SIG-M5 treated with dmso at 0.1 percent for 504 hours (cell line): ENCODE measurements at regions not wholly inside any gene's neighbourhood (a gene's known extent, or its start where the extent isn't known, plus 50 kb on each side); places are given as distances from the start of the nearest gene placed in this dataset.

Experiments
- DNase-seq: peaks from one replicate; lab custom pipeline; 2025; ENCODE audit not compliant: unreplicated experiment; lab: John Stamatoyannopoulos, UW

DNA sequence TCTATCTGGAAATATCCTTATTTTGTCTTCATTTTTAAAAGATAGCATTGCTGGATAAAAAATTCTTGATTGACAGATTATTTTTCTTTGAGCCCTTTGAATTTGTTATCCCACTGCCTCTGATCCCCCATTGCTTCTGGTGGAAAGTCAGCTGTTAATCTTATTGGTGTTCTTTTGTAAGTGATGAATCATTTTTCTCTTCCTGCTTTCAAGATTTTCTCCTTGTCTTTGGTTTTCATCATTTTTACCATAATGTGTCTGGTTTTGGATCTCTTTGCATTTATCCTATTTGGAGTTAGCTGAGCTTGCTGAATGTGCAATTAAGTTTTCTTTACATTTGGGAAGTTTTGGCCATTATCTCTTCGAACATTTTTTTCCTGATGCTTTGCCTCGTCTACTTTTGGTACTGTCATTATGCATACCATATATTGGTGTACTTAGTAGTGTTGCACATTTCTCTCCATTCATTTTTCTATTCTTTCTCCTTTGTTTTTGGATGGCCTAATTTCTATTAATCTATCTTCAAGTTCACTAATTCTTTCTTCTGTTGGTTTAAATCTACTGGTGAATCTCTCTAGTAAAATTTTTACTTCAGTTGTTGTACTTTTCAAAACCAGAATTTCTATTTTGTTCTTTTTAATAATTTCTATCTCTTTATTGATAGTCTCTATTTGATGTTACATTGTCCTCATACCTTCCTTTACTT lies 440.0 kb upstream of the PROK2 start:
- no peak for DNase-seq

GRCh38 chr3:72223628-72224027 lies 438.7 kb upstream of the PROK2 start:
- no peak for DNase-seq

- no peak for DNase-seq
Measured at GRCh38 chr3:72223116-72223515, 438.2 kb upstream of the PROK2 start.

- DNase-seq: no peak
Measured at GRCh38 chr3:72222410-72222809, 437.5 kb upstream of the PROK2 start.

DNA sequence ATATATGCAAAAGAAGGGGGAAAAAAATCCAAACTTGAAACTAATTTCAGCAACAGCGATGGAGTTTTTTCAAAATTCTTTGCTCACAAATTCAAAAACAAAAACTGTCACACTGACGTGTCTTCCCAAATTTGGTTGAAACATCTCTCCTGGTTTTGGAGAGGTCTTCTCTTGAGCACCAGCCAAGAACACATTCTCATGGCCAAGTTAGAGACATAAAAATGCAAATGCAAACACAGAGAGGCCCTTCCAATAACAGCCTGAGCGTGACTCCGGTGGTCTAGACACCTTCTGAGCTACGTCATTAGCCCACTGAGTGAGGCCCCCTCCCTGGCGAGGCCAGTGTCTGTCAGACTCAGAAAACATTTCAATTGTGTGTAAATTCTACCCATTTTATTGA lies 436.0 kb upstream of the PROK2 start:
- no peak for DNase-seq

GRCh38 chr3:72219752-72220151 lies 434.8 kb upstream of the PROK2 start:
- DNase-seq: no peak

DNA sequence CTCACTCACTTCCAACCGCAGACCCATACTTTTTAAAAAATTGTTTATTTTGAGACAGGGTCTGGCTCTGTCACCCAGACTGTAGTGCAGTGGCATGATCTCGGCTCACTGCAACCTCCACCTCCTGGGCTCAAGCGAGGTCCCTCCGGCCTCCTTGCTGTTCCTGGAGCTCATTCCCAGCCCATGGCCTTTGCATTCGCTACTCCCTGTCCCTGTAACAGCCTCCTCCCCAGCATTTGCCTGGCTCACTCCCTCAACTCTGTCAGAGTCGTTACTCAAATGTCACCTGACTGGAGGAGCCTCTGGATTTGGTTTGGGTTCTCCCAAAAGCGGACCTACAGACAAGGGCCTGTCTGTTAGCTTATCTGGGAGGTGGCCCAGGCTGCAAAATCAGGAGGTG lies 432.6 kb upstream of the PROK2 start:
- DNase-seq: no peak

- peak; percentile 42 for DNase-seq
Measured at GRCh38 chr3:72214066-72214951, 429.4 kb upstream of the PROK2 start.

- no peak for DNase-seq
Measured at GRCh38 chr3:72213296-72214065, 428.5 kb upstream of the PROK2 start.

- no peak for DNase-seq
Measured at GRCh38 chr3:72212396-72212795, 427.4 kb upstream of the PROK2 start.

DNA sequence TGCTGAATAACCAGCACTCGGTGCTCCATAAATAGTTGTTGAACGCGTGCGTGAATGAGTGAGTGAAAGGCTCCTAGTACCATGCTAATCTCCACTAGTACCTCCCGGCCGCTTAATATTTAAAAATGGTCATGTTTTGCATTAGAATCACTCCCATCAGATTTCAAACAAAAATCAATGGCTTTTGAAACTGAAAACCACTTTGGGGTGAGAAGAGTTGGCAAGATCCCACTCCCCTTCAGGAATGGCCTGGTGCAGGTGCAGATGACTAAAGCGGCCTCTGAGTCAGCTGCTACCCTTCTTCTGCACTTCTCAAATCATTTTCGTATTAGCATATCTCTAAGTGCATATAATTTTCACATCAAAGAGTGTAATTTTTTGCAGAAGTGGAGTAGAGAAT lies 425.3 kb upstream of the PROK2 start:
- no peak for DNase-seq

DNA sequence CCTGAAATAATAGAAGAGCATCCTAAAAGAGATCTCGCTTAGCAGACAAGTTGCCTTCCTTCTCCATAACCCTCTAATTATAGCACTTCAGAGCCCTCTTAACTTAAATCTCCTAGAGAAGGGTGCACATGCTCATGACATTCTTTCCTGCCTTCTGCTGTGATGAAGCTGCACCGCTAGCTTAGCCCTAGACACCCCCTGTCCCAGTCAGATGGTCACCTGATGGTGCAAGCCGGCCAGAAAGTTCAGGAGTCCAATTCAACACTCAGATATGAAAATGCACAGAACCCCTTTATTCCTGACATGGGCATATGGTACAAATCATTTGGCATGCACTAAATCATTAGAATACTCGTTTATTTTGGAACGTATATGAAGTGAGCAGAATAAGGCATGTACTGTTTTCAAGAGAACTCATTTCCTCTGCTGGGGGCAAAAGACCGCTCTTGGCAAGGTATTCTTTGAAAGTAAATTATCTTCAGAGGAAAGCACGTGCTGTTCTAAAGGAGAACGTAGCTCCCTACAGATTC lies 420.4 kb upstream of the PROK2 start:
- DNase-seq: no peak

- no peak for DNase-seq
Measured at GRCh38 chr3:72204452-72204851, 419.5 kb upstream of the PROK2 start.

DNA sequence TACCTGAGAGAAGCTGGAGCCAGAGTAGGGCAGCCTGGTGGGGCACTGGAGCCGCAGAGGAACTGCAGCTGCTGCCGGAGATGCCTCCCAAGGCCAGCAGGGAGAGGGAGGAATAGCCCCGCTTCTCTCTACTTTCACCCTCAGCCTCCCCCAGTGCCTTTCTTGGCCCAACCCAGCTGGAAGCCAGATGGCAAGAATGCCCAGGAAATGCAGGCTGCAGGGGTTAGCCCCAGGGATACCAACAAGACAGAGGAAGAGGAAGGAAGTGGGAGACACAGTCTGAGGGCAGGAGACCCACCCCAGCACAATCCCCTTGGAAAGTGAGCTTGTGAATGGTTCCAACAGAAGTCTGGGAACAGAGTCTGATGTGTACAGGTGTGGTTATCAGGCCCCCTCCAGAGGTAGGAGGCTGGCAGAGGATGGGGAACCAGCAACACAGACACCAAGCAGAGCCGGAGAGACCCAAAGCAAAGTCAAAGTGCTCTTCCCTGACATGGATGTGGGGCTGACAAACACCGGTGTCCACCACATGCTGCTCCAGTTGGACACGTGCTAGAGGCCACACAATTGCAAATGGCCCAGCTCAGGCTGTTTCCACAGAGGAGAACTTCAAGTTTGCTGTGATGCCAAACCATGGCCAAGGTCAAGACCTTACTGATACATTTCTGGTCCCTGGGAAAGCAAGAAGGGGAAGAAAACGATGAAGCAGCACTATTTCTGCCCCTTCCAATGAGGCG lies 418.8 kb upstream of the PROK2 start:
- DNase-seq: no peak

GRCh38 chr3:72203105-72203504 lies 418.2 kb upstream of the PROK2 start:
- no peak for DNase-seq

- no peak for DNase-seq
Measured at GRCh38 chr3:72200332-72200731, 415.4 kb upstream of the PROK2 start.

GRCh38 chr3:72199530-72199929 lies 414.6 kb upstream of the PROK2 start:
- no peak for DNase-seq

DNA sequence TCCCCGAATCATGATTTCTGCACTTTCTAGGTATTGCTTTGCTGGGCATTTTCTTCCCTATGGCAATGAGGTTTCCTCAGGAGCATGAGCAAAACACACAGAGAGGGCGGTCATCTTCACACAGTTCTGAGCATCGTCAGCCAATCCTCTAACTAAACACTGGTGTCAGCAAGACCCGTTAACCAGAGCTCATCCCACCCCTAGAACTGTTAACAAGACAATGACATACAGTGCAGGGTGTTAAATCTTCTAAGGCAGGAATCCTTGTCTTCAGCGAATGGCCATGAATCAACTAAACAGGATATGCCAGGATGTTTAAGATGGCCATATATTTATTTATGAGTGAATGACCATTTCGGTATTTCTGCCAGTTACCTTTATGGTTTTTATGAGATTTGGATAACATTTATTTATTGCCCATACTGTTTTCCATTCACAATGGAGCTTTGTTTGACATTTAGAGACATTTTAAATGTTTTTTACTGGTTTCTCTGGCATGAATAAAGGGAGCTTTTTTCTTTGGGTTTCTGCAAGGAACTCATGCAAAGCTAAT lies 411.5 kb upstream of the PROK2 start:
- DNase-seq: no peak

DNA sequence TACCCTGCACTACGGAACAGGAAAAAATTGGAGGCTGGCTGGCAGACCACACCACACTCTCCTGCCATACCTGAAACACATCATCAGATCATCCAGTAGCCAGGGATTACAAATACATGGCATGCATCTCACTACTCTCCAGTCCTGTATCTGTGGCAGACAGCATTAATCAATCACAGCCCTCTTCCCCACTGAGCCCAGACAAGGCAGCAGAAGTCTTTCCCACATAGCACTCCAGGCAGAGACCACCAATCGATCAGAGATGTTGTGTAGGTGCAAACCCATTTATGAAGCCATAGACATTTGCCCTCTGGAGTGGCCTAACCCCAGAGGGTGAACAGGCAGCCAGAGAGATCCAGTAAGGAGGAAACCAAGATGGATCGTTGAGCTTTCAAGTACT lies 410.9 kb upstream of the PROK2 start:
- no peak for DNase-seq

- DNase-seq: no peak
Measured at GRCh38 chr3:72194458-72194857, 409.5 kb upstream of the PROK2 start.
